ENCODE measurements at regions not wholly inside any gene's neighbourhood (a gene's known extent, or its start where the extent isn't known, plus 50 kb on each side); places are given as distances from the start of the nearest gene placed in this dataset.

DNA sequence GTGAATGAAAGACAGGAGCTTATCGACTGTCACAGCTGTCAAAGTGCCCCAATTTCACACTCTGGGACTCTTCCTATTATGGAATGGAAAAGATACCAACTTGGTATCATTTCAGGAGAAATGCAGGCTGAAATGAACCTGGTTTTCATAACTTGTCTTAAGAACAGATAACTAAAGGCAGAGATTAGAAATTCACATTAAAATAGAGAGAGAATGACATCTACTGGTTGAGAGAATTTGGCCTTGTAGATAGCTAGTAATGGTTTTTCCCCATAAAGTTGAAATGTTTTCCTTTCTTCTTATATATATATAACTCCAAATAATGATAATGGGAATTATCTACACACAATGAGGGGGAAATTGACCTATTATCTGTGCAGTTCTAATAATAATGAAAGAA is 600.2 kb upstream of the CCNG1 start:
- no peaks in the 10 kb centered on the region for H3K36me3 ChIP-seq (ENCODE audit: control insufficient read depth, insufficient read depth, low read length)
- no peaks in the 10 kb centered on the region for H3K9me3 ChIP-seq
- TF ChIP-seq, protein P1, sequence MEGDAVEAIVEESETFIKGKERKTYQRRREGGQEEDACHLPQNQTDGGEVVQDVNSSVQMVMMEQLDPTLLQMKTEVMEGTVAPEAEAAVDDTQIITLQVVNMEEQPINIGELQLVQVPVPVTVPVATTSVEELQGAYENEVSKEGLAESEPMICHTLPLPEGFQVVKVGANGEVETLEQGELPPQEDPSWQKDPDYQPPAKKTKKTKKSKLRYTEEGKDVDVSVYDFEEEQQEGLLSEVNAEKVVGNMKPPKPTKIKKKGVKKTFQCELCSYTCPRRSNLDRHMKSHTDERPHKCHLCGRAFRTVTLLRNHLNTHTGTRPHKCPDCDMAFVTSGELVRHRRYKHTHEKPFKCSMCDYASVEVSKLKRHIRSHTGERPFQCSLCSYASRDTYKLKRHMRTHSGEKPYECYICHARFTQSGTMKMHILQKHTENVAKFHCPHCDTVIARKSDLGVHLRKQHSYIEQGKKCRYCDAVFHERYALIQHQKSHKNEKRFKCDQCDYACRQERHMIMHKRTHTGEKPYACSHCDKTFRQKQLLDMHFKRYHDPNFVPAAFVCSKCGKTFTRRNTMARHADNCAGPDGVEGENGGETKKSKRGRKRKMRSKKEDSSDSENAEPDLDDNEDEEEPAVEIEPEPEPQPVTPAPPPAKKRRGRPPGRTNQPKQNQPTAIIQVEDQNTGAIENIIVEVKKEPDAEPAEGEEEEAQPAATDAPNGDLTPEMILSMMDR (IDR thresholded peaks at IDR 0.05; ENCODE audit: insufficient read depth in 1 of 2, low read depth in 1 of 2, low read length in 1 of 2, severe bottlenecking in 1 of 2, unreplicated experiment in 1 of 2), result no peak
- no peaks in the 10 kb centered on the region for H3K27me3 ChIP-seq (replicated peaks; ENCODE audit: control insufficient read depth, insufficient read depth, low read length)
- BruUV-seq (replicated peaks), result no TSS peak
- Mint-ChIP-seq H3K4me1 (ENCODE audit: low read depth, unreplicated experiment) (no peaks in the 10 kb centered on the region), H3K4me3 (ENCODE audit: unreplicated experiment) (no peak overlapping the region), H3K9me3 (ENCODE audit: unreplicated experiment) (no peaks in the 10 kb centered on the region), H3K36me3 (ENCODE audit: insufficient read depth, unreplicated experiment) (no peaks in the 10 kb centered on the region), H3K27ac (ENCODE audit: unreplicated experiment) (no peak overlapping the region), H3K27me3 (ENCODE audit: insufficient read depth, unreplicated experiment) (no peaks in the 10 kb centered on the region)
- CTCF ChIA-PET, result no interaction called here
- POLR2A ChIA-PET, result no interaction called here
- H3K4me3 ChIP-seq (ENCODE audit: low read depth, low read length), result no peak overlapping the region
- no peaks in the 10 kb centered on the region for H3K4me1 ChIP-seq
- no peak for DNase-seq
- intact Hi-C loops (cut with micrococcal nuclease; ENCODE audit: unreplicated experiment), result no loop called here

DNA sequence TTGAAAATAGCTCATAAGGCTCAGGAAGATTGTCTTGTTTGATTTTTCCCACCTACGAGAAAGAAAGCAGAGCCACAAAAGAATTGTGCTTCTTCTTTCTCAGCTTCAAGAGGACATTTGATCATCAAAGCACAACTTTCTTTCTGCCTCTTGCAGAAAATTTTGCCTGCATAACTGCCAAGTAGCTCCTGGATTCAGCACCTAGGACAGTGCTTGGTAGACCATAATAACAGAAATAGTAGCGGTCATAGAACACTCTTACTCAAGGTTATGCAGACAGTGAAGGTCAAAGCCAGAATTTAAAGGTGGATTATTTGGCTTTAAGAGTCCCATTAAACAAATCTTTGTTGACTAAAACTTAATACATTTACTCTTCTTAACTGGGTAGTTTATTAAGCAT is 594.7 kb upstream of the CCNG1 start:
- H3K27ac Mint-ChIP-seq (ENCODE audit: unreplicated experiment), result no peak overlapping the region
- ChIA-PET CTCF (no interaction called here), POLR2A (no interaction called here)
- DNase-seq, result no peak
- no peak overlapping the region for H3K4me3 Mint-ChIP-seq (ENCODE audit: unreplicated experiment)
- Histone ChIP-seq H3K27me3 (replicated peaks; ENCODE audit: control insufficient read depth, insufficient read depth, low read length) (no peaks in the 10 kb centered on the region), H3K36me3 (ENCODE audit: control insufficient read depth, insufficient read depth, low read length) (no peaks in the 10 kb centered on the region), H3K9me3 (no peaks in the 10 kb centered on the region), H3K4me3 (ENCODE audit: low read depth, low read length) (no peak overlapping the region), H3K4me1 (no peaks in the 10 kb centered on the region)
- H3K27me3 Mint-ChIP-seq (ENCODE audit: insufficient read depth, unreplicated experiment), result no peaks in the 10 kb centered on the region
- no peaks in the 10 kb centered on the region for H3K36me3 Mint-ChIP-seq (ENCODE audit: insufficient read depth, unreplicated experiment)
- TF ChIP-seq, protein P1 (IDR thresholded peaks at IDR 0.05; ENCODE audit: insufficient read depth in 1 of 2, low read depth in 1 of 2, low read length in 1 of 2, severe bottlenecking in 1 of 2, unreplicated experiment in 1 of 2), result no peak
- H3K9me3 Mint-ChIP-seq (ENCODE audit: unreplicated experiment), result no peaks in the 10 kb centered on the region
- BruUV-seq (replicated peaks), result no TSS peak
- no peaks in the 10 kb centered on the region for H3K4me1 Mint-ChIP-seq (ENCODE audit: low read depth, unreplicated experiment)
- intact Hi-C loops (cut with micrococcal nuclease; ENCODE audit: unreplicated experiment), result no loop called here

DNA sequence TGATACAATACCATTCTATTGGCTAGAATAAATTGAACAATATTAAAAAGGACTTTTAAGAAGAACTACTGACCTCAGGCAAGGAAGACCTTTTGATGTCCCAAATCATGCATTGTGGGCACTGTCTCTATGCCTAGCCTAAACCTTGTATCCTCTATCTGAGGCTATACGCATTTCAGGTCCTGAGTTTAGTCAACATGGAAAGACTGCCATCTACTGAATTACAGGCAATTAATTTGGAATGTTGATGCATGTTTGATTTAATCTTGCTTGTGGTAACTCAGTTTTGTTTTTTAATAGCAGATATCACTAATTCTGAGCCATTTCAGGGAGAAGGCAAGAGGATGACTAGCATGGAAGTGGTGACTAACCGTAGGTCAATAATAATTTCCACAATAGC is 585.3 kb upstream of the CCNG1 start:
- no peaks in the 10 kb centered on the region for H3K27me3 Mint-ChIP-seq (ENCODE audit: insufficient read depth, unreplicated experiment)
- no peaks in the 10 kb centered on the region for H3K4me1 Mint-ChIP-seq (ENCODE audit: low read depth, unreplicated experiment)
- no TSS peak for BruUV-seq (replicated peaks)
- H3K27me3 ChIP-seq (replicated peaks; ENCODE audit: control insufficient read depth, insufficient read depth, low read length), result no peaks in the 10 kb centered on the region
- H3K4me3 Mint-ChIP-seq (ENCODE audit: unreplicated experiment), result no peak overlapping the region
- no peaks in the 10 kb centered on the region for H3K9me3 Mint-ChIP-seq (ENCODE audit: unreplicated experiment)
- H3K9me3 ChIP-seq, result no peaks in the 10 kb centered on the region
- DNase-seq, result no peak
- ChIA-PET POLR2A (no interaction called here), CTCF (no interaction called here)
- no peak overlapping the region for H3K27ac Mint-ChIP-seq (ENCODE audit: unreplicated experiment)
- TF ChIP-seq, protein P1 (IDR thresholded peaks at IDR 0.05; ENCODE audit: insufficient read depth in 1 of 2, low read depth in 1 of 2, low read length in 1 of 2, severe bottlenecking in 1 of 2, unreplicated experiment in 1 of 2), result no peak
- no peaks in the 10 kb centered on the region for H3K36me3 Mint-ChIP-seq (ENCODE audit: insufficient read depth, unreplicated experiment)
- intact Hi-C loops (cut with micrococcal nuclease; ENCODE audit: unreplicated experiment), result no loop called here
- no peak overlapping the region for H3K4me3 ChIP-seq (ENCODE audit: low read depth, low read length)
- no peaks in the 10 kb centered on the region for H3K4me1 ChIP-seq
- H3K36me3 ChIP-seq (ENCODE audit: control insufficient read depth, insufficient read depth, low read length), result no peaks in the 10 kb centered on the region

Measured in Caco-2 (cell line).